ENCODE measurements at regions not wholly inside any gene's neighbourhood (a gene's known extent, or its start where the extent isn't known, plus 50 kb on each side); places are given as distances from the start of the nearest gene placed in this dataset.
"Not testable (repeated sequence)": the region's sequence is repeated elsewhere in the genome, so short reads cannot be mapped to it uniquely, and the experiment has no call there.

DNA sequence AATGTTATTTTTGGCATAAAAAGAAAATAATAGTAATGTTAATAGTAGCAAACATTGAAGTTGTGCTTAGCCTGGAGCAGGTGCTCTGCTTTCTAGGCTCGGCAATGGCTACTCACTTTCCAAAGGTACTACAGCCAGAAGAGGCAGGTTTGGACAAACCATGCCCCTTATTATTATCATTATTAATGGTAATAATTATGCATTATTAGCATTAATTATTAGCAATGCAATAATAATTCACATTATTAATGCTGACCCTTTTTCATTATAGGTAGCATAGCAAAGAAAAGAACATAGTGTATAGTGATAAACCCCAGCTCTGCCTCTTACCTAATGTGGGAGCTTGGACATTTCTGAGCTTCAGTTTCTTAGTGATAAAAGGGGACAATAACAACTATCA is 171.4 kb downstream of the EDEM1 start:
- Histone ChIP-seq H2AFZ (ENCODE audit: low read depth, low read length) (no peak overlapping the region), H3K4me2 (ENCODE audit: insufficient read depth, low read length) (no peak overlapping the region), H4K20me1 (ENCODE audit: insufficient read depth, low read length) (no peaks in the 10 kb centered on the region), H3K36me3 (ENCODE audit: insufficient read depth, low read length) (no peaks in the 10 kb centered on the region), H3K9me3 (ENCODE audit: insufficient read depth, low read length, severe bottlenecking) (no peaks in the 10 kb centered on the region), H3K27me3 (ENCODE audit: insufficient read depth, low read length, poor library complexity) (peaks cover 5% of the 10 kb centered on the region), H3K9ac (ENCODE audit: low read depth, low read length) (no peak overlapping the region), H3K79me2 (ENCODE audit: insufficient read depth, low read length) (no peaks in the 10 kb centered on the region), H3K4me3 (ENCODE audit: low read depth in 1 of 2, low read length in 2 of 2) (no peak overlapping the region), H3K27ac (ENCODE audit: low read length) (no peak overlapping the region), H3K4me1 (ENCODE audit: insufficient read depth, low read length) (no peaks in the 10 kb centered on the region)
- DNase-seq: no peak
- TF ChIP-seq, protein P1, sequence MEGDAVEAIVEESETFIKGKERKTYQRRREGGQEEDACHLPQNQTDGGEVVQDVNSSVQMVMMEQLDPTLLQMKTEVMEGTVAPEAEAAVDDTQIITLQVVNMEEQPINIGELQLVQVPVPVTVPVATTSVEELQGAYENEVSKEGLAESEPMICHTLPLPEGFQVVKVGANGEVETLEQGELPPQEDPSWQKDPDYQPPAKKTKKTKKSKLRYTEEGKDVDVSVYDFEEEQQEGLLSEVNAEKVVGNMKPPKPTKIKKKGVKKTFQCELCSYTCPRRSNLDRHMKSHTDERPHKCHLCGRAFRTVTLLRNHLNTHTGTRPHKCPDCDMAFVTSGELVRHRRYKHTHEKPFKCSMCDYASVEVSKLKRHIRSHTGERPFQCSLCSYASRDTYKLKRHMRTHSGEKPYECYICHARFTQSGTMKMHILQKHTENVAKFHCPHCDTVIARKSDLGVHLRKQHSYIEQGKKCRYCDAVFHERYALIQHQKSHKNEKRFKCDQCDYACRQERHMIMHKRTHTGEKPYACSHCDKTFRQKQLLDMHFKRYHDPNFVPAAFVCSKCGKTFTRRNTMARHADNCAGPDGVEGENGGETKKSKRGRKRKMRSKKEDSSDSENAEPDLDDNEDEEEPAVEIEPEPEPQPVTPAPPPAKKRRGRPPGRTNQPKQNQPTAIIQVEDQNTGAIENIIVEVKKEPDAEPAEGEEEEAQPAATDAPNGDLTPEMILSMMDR (IDR thresholded peaks at IDR 0.05; ENCODE audit: borderline replicate concordance, extremely low read depth, low read length, poor library complexity, severe bottlenecking): no peak
- no peak for TF ChIP-seq EZH2 (IDR thresholded peaks at IDR 0.05; ENCODE audit: borderline replicate concordance, low read depth, low read length, severe bottlenecking)
- no peak for ATAC-seq (ENCODE audit: insufficient read depth, low read depth)

DNA sequence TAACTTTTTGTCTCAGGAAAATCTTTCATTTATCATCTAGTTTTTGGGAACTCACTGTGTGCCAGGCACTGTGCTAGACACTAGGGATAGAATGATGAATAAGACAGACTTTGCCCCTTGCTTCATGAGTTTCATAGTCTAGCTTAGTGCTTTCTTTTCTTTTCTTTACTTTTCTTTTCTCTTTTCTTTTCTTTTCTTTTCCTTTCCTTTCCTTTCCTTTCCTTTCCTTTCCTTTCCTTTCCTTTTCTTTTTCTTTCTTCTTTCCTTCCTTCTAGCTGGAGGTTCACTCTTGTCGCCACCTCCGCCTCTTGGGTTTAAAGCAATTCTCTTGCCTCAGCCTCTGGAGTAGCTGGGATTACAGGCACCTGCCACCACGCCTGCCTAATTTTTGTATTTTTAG is 172.9 kb downstream of the EDEM1 start:
- no peak overlapping the region for H3K27ac ChIP-seq (ENCODE audit: low read length)
- H3K79me2 ChIP-seq (ENCODE audit: insufficient read depth, low read length): no peaks in the 10 kb centered on the region

DNA sequence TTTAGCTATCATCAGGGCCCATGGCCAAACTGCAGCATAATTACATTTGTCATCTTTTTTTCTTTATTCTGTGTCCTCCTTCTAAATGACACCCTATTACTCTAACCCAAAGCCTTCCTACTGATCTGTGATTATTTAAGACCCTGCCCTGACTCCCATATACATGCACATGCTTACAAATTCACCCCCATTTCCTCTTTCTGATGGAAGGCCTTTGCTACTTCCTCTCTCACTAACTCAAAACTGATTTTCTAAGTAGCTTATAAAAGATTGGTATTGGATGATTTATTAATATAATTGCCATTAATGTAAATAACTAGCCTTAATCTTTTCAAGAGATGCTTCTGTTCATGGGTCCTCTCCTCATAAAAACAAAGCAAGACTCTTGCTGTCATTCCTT is 179.2 kb downstream of the EDEM1 start:
- TF ChIP-seq, protein P1 (IDR thresholded peaks at IDR 0.05; ENCODE audit: borderline replicate concordance, extremely low read depth, low read length, poor library complexity, severe bottlenecking): no peak
- no peak for TF ChIP-seq EZH2 (IDR thresholded peaks at IDR 0.05; ENCODE audit: borderline replicate concordance, low read depth, low read length, severe bottlenecking)
- H2AFZ ChIP-seq (ENCODE audit: low read depth, low read length): no peak overlapping the region
- H3K36me3 ChIP-seq (ENCODE audit: insufficient read depth, low read length): no peaks in the 10 kb centered on the region
- no peak overlapping the region for H3K27ac ChIP-seq (ENCODE audit: low read length)
- no peak overlapping the region for H3K4me2 ChIP-seq (ENCODE audit: insufficient read depth, low read length)
- no peaks in the 10 kb centered on the region for H3K79me2 ChIP-seq (ENCODE audit: insufficient read depth, low read length)
- H3K9me3 ChIP-seq (ENCODE audit: insufficient read depth, low read length, severe bottlenecking): no peaks in the 10 kb centered on the region
- no peak for ATAC-seq (ENCODE audit: insufficient read depth, low read depth)
- H3K27me3 ChIP-seq (ENCODE audit: insufficient read depth, low read length, poor library complexity): no peaks in the 10 kb centered on the region
- no peaks in the 10 kb centered on the region for H3K4me1 ChIP-seq (ENCODE audit: insufficient read depth, low read length)
- DNase-seq: no peak
- no peak overlapping the region for H3K4me3 ChIP-seq (ENCODE audit: low read depth in 1 of 2, low read length in 2 of 2)
- H3K9ac ChIP-seq (ENCODE audit: low read depth, low read length): no peak overlapping the region
- no peaks in the 10 kb centered on the region for H4K20me1 ChIP-seq (ENCODE audit: insufficient read depth, low read length)

More for the DNA sequence above, 172.9 kb downstream of the EDEM1 start:
- Histone ChIP-seq H3K27me3 (ENCODE audit: insufficient read depth, low read length, poor library complexity) (peaks cover 5% of the 10 kb centered on the region), H3K9ac (ENCODE audit: low read depth, low read length) (no peak overlapping the region), H3K36me3 (ENCODE audit: insufficient read depth, low read length) (no peaks in the 10 kb centered on the region), H2AFZ (ENCODE audit: low read depth, low read length) (no peak overlapping the region), H4K20me1 (ENCODE audit: insufficient read depth, low read length) (no peaks in the 10 kb centered on the region), H3K9me3 (ENCODE audit: insufficient read depth, low read length, severe bottlenecking) (no peaks in the 10 kb centered on the region), H3K4me3 (ENCODE audit: low read depth in 1 of 2, low read length in 2 of 2) (no peak overlapping the region), H3K4me1 (ENCODE audit: insufficient read depth, low read length) (no peaks in the 10 kb centered on the region), H3K4me2 (ENCODE audit: insufficient read depth, low read length) (no peak overlapping the region)
- DNase-seq (no peak), ATAC-seq (ENCODE audit: insufficient read depth, low read depth) (no peak)
- TF ChIP-seq, protein P1 (IDR thresholded peaks at IDR 0.05; ENCODE audit: borderline replicate concordance, extremely low read depth, low read length, poor library complexity, severe bottlenecking): no peak
- TF ChIP-seq EZH2 (IDR thresholded peaks at IDR 0.05; ENCODE audit: borderline replicate concordance, low read depth, low read length, severe bottlenecking): no peak

DNA sequence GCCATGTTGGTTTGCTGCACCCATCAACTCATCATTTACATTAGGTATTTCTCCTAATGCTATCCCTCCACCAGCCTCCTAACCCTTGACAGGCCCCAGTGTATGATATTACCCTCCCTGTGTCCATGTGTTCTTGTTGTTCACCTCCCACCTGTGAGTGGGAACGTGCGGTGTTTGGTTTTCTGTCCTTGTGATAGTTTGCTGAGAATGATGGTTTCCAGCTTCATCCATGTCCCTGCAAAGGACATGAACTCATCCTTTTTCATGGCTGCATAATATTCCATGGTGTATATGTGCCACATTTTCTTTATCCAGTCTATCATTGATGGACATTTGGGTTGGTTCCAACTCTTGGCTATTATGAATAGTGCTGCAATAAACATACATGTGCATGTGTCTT is 184.0 kb downstream of the EDEM1 start:
- H3K27me3 ChIP-seq (ENCODE audit: insufficient read depth, low read length, poor library complexity); ATAC-seq (ENCODE audit: insufficient read depth, low read depth); H3K27ac ChIP-seq (ENCODE audit: low read length); H3K9me3 ChIP-seq (ENCODE audit: insufficient read depth, low read length, severe bottlenecking); H3K36me3 ChIP-seq (ENCODE audit: insufficient read depth, low read length); H3K79me2 ChIP-seq (ENCODE audit: insufficient read depth, low read length); H3K9ac ChIP-seq (ENCODE audit: low read depth, low read length); DNase-seq; H3K4me2 ChIP-seq (ENCODE audit: insufficient read depth, low read length); H4K20me1 ChIP-seq (ENCODE audit: insufficient read depth, low read length); H3K4me3 ChIP-seq (ENCODE audit: low read depth in 1 of 2, low read length in 2 of 2); H3K4me1 ChIP-seq (ENCODE audit: insufficient read depth, low read length); H2AFZ ChIP-seq (ENCODE audit: low read depth, low read length): not testable (repeated sequence)

All from DND-41 (cell line).